PC-3 (cell line): ENCODE measurements at regions not wholly inside any gene's neighbourhood (a gene's known extent, or its start where the extent isn't known, plus 50 kb on each side); places are given as distances from the start of the nearest gene placed in this dataset.

Experiments used
- EZH2 ChIP-seq: fragments of 300-600 bp; sonication (generic); IDR thresholded peaks from one replicate; pipeline ENCODE4 v1.6.1; 2017; ENCODE audit warnings: antibody characterized with exemption, mild to moderate bottlenecking, low read length; ENCODE audit not compliant: unreplicated experiment
- EZH2phosphoT487 ChIP-seq: fragments of 300-600 bp; sonication (generic); IDR thresholded peaks from 2 replicates; pipeline ENCODE4 v1.6.1; 2018; ENCODE audit warnings: mild to moderate bottlenecking, antibody characterized with exemption, low read length, borderline replicate concordance
- TF ChIP-seq, protein P1 (sequence below): fragments of 300-600 bp; sonication (generic); conservative IDR thresholded peaks from 2 replicates; pipeline ENCODE4 v1.5.1; 2017; ENCODE audit warnings: antibody characterized with exemption, low read depth, mild to moderate bottlenecking, low read length

DNA sequence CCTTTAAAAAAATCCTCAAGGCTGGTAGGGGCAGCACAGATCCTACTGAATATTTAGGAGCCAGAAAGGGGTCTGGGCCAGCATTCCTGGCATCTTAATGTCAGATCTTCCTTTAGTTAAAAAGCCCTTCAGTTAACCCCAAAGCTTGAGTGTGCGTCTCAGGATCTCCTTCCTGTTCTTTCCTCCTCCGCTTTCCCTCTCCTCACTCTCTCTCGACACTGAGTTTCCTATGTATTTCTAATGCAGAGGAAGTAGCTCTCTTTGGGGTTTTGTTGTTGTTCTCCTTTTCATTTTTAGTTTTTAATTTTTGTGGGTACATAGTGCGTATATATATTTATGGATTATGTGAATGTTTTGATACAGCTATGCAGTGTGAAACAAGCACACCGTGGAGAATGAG lies 109.9 kb upstream of the COPS8 start:
- TF ChIP-seq EZH2: no peak
- TF ChIP-seq, protein P1, sequence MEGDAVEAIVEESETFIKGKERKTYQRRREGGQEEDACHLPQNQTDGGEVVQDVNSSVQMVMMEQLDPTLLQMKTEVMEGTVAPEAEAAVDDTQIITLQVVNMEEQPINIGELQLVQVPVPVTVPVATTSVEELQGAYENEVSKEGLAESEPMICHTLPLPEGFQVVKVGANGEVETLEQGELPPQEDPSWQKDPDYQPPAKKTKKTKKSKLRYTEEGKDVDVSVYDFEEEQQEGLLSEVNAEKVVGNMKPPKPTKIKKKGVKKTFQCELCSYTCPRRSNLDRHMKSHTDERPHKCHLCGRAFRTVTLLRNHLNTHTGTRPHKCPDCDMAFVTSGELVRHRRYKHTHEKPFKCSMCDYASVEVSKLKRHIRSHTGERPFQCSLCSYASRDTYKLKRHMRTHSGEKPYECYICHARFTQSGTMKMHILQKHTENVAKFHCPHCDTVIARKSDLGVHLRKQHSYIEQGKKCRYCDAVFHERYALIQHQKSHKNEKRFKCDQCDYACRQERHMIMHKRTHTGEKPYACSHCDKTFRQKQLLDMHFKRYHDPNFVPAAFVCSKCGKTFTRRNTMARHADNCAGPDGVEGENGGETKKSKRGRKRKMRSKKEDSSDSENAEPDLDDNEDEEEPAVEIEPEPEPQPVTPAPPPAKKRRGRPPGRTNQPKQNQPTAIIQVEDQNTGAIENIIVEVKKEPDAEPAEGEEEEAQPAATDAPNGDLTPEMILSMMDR: no peak
- TF ChIP-seq EZH2phosphoT487: no peak
